A549 (cell line): ENCODE measurements at regions not wholly inside any gene's neighbourhood (a gene's known extent, or its start where the extent isn't known, plus 50 kb on each side); places are given as distances from the start of the nearest gene placed in this dataset.

Experiments used
- CTCF ChIP-seq: fragments of >200 bp; sonication (Bioruptor Twin); formaldehyde crosslinking; IDR thresholded peaks from 3 replicates; pipeline ENCODE4 v1.5.1; 2016
- EP300 ChIP-seq, 2 experiments: fragments of >200 bp; sonication (Bioruptor Twin); formaldehyde crosslinking; IDR thresholded peaks; 2 replicates in 1 of 2; 3 replicates in 1 of 2; pipeline ENCODE4 v1.6.1; 2016 to 2017
- POLR2A ChIP-seq: IDR thresholded peaks from 2 replicates; pipeline ENCODE4 v1.6.1; 2012; ENCODE audit warnings: mild to moderate bottlenecking, low read length

DNA sequence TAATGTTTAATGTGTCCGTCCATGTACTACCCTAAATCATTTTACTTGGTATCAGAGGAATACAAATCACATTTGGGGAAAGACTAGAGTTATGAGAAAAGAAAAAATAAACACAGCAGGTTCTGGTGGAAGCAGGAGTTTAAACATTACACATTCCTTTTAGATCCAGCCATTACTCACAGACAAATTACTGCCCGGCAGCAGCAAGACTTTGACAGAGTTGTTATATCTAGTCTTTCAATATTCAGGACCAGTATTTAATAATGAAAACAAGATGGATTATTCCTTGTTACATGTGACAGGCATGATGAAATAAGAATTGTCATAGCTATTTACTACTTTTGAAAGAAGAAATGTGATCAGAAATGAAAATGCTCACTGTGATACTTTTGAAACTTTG lies 131.8 kb upstream of the GNAI1 start:
- TF ChIP-seq POLR2A (no peak), EP300 (IDR thresholded peaks at IDR 0.05) (no peak), CTCF (no peak)
